NCI-H1694 treated with DMSO at 0.1 percent for 48 hours (cell line): ENCODE measurements at regions not wholly inside any gene's neighbourhood (a gene's known extent, or its start where the extent isn't known, plus 50 kb on each side); places are given as distances from the start of the nearest gene placed in this dataset.
"Not testable (repeated sequence)": the region's sequence is repeated elsewhere in the genome, so short reads cannot be mapped to it uniquely, and the experiment has no call there.

ENCODE experiments used
- DNase-seq: peaks from one replicate; lab custom pipeline; 2025; lab: John Stamatoyannopoulos, UW

- peak; percentile 55 for DNase-seq
Observed at GRCh38 chr1:43042773-43043457, 84.2 kb upstream of the SLC2A1 start.

- no peak for DNase-seq
Observed at GRCh38 chr1:43042127-43042526, 83.5 kb upstream of the SLC2A1 start.

DNA sequence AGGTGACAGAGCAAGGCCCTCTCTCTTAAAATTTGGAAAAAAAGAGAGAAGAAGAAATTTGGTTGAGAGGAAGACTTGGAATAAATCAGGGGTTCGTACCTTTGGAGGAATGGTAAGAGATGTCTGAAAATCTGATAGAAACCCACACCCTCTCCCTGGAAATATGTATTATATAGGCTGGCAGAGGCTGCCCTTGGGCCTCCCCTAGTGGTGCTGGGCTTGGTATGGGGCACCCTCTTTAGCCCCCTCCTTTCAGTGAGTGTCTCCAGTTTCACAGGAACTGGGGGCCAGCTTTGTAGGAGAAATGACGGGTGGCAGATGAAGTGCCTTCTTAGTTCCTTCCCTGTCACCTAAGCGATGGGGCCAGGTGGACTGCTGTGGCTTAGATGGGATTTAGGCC is 82.9 kb upstream of the SLC2A1 start:
- DNase-seq: no peak

DNA sequence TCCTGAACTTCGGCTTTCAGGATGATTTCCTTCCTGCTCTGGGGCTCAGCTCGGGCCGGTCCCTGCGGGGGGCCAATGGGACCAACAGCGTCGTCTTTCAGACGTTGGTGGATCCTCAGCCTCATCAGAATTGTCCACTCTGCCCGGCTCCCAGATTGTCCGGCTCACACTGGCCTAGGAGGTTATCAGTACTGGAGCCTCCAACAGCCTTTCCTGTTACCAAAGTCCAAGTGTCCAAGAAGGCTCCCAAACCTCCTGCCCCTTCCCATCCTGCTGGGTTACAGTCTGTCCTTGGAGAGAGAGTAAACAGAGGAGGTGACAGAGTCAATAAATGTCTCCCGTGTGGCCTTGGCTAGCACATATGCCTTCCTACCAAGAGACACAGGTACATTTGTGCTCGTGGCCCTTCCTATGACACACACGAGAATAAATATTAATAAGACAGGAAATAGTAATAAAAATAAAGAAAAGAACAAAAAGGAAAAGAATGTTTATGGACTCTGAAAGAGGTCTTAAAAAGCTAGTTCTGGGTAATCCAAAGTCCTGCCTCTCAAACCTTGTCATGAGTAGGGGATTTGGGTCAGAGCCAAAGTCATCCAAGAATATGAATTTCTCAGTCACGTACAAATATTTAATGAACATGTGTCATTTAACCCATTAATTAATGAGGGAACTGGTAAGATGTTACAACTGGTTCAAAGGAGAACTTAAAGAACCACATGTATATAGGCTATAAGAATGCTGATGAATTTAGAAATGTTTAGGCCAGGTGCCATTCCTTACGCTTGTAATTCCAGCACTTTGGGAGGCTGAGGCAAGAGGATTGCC is 80.8 kb upstream of the SLC2A1 start:
- DNase-seq: no peak

DNA sequence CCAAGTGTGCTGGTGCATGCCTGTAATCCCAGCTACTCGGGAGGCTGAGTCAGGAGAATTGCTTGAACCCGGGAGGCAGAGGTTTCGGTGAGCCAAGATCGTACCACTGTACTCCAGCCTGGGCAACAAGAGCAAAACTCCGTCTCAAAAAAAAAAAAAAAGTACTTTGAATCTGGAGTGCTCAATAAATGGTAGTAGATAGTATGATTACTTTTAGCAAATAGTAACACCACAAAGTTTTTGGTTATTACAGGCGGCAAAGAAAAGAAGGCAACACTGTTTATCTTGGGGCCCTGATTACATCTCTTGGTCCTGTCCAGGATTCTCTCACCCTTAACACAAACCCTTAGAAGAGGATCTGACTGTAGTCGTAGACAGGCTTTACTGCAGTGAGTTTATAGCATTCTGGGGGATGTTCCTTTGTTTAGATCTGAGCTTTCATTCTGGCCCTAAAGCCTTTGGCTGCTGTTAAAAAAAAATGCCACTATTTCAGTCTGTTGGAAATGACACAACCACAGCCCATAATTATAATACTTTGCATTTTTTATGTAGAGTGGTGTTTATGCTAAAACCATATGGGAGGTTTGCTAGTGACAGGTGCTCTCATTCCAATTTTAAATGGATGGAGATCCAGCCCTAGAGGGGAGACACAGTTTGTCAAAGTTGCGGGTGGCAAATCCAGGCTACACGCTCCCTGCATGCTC is 79.7 kb upstream of the SLC2A1 start:
- peak; percentile 56 for DNase-seq

- DNase-seq: no peak
Observed at GRCh38 chr1:43037466-43037865, 78.8 kb upstream of the SLC2A1 start.

GRCh38 chr1:43036932-43037331 is 78.3 kb upstream of the SLC2A1 start:
- no peak for DNase-seq

- no peak for DNase-seq
Observed at GRCh38 chr1:43035821-43036741, 77.4 kb upstream of the SLC2A1 start.

DNA sequence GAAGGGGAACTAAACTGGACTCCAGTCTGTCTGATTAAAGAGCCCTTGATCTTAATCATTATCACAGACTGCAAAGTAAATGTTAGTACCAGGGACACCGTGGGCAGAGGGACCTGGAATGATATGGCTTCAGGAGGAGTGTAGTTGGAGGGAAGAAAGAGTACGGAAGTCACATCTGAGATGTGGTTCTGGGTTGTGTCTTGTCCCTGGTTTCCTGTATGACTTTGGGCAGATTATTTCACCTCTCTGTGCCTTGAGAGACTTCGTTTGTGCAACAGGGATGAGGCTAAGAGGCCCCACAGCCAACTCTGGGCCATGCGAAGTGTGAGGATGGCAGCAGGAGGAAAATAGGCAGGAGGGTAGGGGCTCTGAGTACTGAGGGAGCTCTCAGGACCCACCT is 76.1 kb upstream of the SLC2A1 start:
- DNase-seq: no peak

DNA sequence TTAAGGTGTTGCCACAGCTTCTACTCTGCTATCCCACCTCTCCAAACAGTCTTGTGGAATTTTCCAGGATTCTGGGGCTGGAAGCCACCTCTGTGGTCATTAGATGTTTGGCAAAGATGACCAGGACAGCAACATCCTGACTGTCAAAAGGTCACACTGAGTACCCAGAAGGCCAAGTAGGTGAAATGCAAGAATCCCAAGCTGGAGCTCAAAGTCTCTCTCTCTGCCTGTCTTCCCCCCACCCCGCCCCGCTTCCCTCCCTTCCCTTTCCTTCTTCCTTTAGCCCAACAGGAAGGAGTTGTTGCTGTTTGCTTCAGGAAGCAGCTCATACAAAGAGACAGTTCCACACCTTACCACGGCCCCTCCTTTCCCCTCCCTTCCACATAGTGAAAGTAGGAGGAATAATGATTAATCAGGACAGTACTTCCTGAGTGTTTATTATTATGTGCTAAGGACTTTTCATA is 75.6 kb upstream of the SLC2A1 start:
- DNase-seq: no peak

DNA sequence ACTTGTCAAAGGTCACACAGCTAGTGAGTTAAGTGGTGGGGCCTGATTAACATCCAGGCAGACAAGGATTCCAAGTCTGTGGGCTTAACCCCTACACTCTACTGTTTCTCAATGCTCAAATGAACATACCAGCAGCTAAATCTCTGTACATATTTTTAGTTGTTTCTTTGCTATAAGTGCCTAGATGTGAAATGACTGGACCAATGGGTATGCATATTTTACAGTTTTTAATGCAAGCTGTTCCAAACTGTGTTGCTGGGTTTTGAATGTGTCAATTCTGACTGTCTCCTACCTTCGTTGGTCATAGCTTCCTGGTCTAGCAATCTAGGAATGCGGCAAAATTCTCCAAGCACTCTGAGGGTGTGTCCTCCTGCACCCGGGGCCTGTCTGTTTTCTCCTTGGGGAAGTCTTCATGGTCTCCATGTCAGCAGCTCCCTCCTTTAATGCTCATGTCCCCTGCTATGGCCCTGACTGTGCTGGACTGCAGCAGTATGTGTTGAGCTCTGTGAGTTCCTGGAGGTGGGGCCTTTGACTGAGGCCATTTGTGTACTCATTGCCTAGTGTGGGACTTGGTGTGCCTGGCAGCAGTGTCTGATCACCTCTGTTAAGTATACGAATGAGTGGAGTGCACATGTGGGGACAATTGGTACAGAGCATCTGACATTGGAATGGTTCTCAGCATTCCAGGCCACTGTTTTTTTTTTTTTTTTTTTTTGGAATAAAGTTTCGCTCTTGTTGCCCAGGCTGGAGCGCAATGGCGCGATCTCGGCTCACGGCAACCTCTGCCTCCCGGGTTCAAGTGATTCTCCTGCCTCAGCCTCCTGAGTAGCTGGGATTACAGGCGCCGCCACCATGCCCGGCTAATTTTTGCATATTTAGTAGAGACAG is 72.9 kb upstream of the SLC2A1 start:
- no peak for DNase-seq

GRCh38 chr1:43024905-43025304 is 66.2 kb upstream of the SLC2A1 start:
- no peak for DNase-seq

- DNase-seq: no peak
Observed at GRCh38 chr1:43021547-43022474, 63.1 kb upstream of the SLC2A1 start.

- no peak for DNase-seq
Observed at GRCh38 chr1:43019226-43019625, 60.6 kb upstream of the SLC2A1 start.

DNA sequence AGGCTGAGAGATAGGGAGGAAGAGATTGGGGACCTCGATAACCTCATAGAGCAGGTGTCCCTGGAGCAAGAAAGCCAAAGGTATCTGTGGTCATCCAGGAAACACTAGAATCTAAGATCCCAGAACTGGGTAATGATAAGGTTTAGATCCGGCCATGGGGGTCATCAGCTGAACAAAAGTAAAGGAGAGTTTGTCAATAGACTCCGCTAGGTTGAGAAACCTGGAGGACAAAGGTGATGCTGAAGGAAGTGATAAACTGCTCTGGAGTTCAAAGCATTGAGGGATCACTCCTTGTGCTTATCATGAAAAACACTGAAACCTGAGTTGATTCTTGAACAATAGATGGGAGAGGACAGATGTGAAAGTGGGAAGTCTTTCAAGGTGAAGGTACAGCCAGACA is 59.5 kb upstream of the SLC2A1 start:
- DNase-seq: no peak

DNA sequence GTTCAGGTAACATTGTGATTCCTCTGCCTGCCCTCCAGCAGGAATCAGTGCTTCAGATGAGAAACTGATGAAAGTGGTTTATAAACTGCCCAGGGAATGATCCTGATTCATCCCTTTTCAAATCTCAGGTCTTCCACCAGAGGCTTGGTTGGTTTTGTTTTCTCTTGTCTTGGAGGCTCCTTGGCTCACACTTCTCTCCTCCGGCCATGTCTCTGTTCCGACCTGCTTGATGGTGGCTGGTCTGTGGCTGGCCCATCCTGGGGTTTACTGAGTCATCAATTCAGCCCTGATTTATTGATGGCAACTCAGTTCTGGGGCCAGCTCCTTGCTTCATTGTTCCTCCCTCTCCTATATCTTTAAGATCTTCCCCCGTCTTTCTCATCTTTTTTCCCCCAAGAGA is 56.6 kb upstream of the SLC2A1 start:
- no peak for DNase-seq

- not testable (repeated sequence) for DNase-seq
Observed at GRCh38 chr1:43014579-43014978, 55.9 kb upstream of the SLC2A1 start.

GRCh38 chr1:43011020-43011419 is 52.4 kb upstream of the SLC2A1 start:
- DNase-seq: no peak

DNA sequence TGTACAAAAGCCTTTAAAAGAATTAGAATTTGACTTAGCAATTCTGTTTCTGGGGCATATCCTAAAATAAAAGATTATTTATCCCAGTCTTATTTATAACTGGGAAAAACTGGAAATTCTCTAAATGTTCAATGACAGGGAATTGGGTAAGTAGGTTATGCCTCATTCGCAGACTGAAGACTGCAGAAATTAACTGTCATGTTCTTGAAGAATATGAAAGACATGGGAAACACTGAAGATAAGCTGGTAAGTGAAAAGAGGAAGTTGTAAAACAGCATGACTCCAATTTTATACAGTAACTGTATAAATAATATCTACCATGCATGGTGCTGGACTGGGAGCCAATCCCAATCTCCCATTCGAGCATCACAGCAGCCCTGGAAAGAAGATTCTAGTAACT is 50.6 kb upstream of the SLC2A1 start:
- DNase-seq: no peak
